ENCODE measurements at regions not wholly inside any gene's neighbourhood (a gene's known extent, or its start where the extent isn't known, plus 50 kb on each side); places are given as distances from the start of the nearest gene placed in this dataset.

- TF ChIP-seq POLR2A (IDR thresholded peaks at IDR 0.05) (no peak), CTCF (IDR thresholded peaks at IDR 0.05) (no peak)
- no peaks in the 10 kb centered on the region for H3K4me1 ChIP-seq (replicated peaks in 1 of 2)
- 31 to 45% (median 39%) methylated on average over 3 of the region's 3 CpGs for WGBS, 4 donors
- DNase-seq: peak in 3 of 7 donors; percentile 20 to 39 (median 22)
- H3K4me3 ChIP-seq: no peak overlapping the region
- H3K27ac ChIP-seq: no peak overlapping the region
- H3K9me3 ChIP-seq (replicated peaks in 1 of 3): no peaks in the 10 kb centered on the region
- intact Hi-C loops (cut with DNase I): no loop called here
- H3K36me3 ChIP-seq (replicated peaks in 1 of 2): no peaks in the 10 kb centered on the region
- no peaks in the 10 kb centered on the region for H3K27me3 ChIP-seq
Measured at GRCh38 chr12:101539148-101539547, 55.6 kb upstream of the MYBPC1 start.

Data from adrenal gland (tissue), 9 donors.